Subcutaneous abdominal adipose tissue (tissue), 5 donors: ENCODE measurements at regions not wholly inside any gene's neighbourhood (a gene's known extent, or its start where the extent isn't known, plus 50 kb on each side); places are given as distances from the start of the nearest gene placed in this dataset.

Experiments used
- H3K27ac ChIP-seq: one replicate; pipeline ENCODE4 v1.7.0; 2013; ENCODE audit warnings: low read depth, mild to moderate bottlenecking, inconsistent platforms, low read length, moderate library complexity
- H3K27me3 ChIP-seq, 5 donors: one replicate each; pipeline ENCODE4 v1.7.0; 2013; ENCODE audit warnings: low read length in 5 of 5, inconsistent platforms in 1 of 5; ENCODE audit not compliant: control insufficient read depth in 5 of 5, insufficient read depth in 4 of 5
- H3K36me3 ChIP-seq, 5 donors: one replicate each; pipeline ENCODE4 v1.7.0; 2013; ENCODE audit warnings: low read length in 5 of 5; ENCODE audit not compliant: control insufficient read depth in 5 of 5, insufficient read depth in 5 of 5
- H3K4me1 ChIP-seq, 5 donors: one replicate each; pipeline ENCODE4 v1.7.0; 2013; ENCODE audit warnings: low read length in 5 of 5, mild to moderate bottlenecking in 3 of 5, moderate library complexity in 1 of 5; ENCODE audit not compliant: control insufficient read depth in 5 of 5, insufficient read depth in 5 of 5
- H3K4me3 ChIP-seq, 5 donors: one replicate each; pipeline ENCODE4 v1.7.0; 2013; ENCODE audit warnings: low read length in 5 of 5, low read depth in 1 of 5
- H3K9ac ChIP-seq, 5 donors: one replicate each; pipeline ENCODE4 v1.7.0; 2013; ENCODE audit warnings: low read length in 5 of 5, mild to moderate bottlenecking in 4 of 5, moderate library complexity in 3 of 5
- H3K9me3 ChIP-seq, 5 donors: one replicate each; pipeline ENCODE4 v1.7.0; 2013; ENCODE audit warnings: low read length in 5 of 5; ENCODE audit not compliant: control insufficient read depth in 5 of 5
- donor health status: healthy.
- donor health status: healthy.
- donor health status: healthy.
- donor health status: healthy.
- donor health status: healthy.

- Histone ChIP-seq H3K36me3 (no peaks in the 10 kb centered on the region), H3K9me3 (no peaks in the 10 kb centered on the region), H3K27ac (no peak overlapping the region), H3K9ac (no peak overlapping the region), H3K4me3 (no peak overlapping the region), H3K4me1 (peaks cover 0 to 7% (median 5%) of the 10 kb centered on the region in 5 donors), H3K27me3 (no peaks in the 10 kb centered on the region)
These were observed 187.7 kb upstream of the CHRNA7 start for GRCh38 chr15:31842532-31843195.

- Histone ChIP-seq H3K4me3 (no peak overlapping the region), H3K9ac (no peak overlapping the region), H3K27me3 (no peaks in the 10 kb centered on the region), H3K4me1 (peaks cover 0 to 7% (median 5%) of the 10 kb centered on the region in 5 donors), H3K36me3 (no peaks in the 10 kb centered on the region), H3K27ac (no peak overlapping the region), H3K9me3 (no peaks in the 10 kb centered on the region)
These were observed 186.8 kb upstream of the CHRNA7 start for GRCh38 chr15:31843426-31844055.

DNA sequence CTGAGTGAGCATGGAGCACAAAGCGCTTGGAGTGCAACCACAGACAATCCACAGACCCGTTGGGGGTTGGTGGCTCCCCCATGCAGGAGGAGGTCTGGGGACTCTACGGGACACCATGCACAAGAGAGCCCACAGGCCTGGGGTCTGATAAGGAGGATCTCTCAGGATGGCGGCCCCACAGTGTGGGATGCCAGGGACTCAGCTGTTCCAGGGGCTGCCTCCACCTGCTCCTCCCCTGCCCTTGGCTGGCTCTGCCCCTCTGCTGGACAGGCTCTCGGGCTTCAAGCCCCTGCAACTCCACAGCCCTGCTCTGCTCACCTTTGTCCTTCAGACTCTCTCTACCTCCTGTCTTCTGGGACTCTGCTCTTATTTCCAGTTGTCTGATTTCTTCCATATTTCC is 184.5 kb upstream of the CHRNA7 start:
- H3K4me1 ChIP-seq: peaks cover 0 to 7% (median 5%) of the 10 kb centered on the region in 5 donors

DNA sequence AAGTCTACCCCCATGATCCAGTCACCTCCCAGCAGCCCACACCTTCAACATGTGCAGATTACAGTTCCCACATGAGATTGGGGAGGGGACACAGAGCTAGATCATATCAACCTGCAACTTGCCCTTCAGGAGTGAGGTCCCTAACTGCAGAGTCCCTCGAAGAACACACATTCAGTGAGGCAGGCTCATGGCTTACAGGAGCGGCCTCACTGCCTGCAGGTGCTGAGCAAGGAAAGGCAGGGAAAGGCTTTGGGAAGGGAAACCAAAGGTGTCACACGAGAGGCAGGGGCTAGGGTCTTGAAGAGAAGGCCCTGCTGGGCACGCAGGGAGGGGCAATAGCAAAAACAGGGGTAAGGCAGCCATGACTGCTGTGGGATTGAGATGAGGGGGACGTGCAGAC is 182.4 kb upstream of the CHRNA7 start:
- Histone ChIP-seq H3K36me3 (no peaks in the 10 kb centered on the region), H3K27me3 (no peaks in the 10 kb centered on the region), H3K9me3 (peaks cover 0 to 11% (median 8%) of the 10 kb centered on the region in 5 donors), H3K27ac (no peak overlapping the region), H3K4me1 (peaks cover 0 to 7% (median 5%) of the 10 kb centered on the region in 5 donors), H3K4me3 (no peak overlapping the region), H3K9ac (no peak overlapping the region)

More for the DNA sequence above, 184.5 kb upstream of the CHRNA7 start:
- H3K27ac ChIP-seq: no peak overlapping the region
- H3K9ac ChIP-seq: no peak overlapping the region
- peaks cover 0 to 3% (median 0%) of the 10 kb centered on the region in 5 donors for H3K9me3 ChIP-seq
- H3K27me3 ChIP-seq: no peaks in the 10 kb centered on the region
- H3K36me3 ChIP-seq: no peaks in the 10 kb centered on the region
- H3K4me3 ChIP-seq: no peak overlapping the region

- Histone ChIP-seq H3K9ac (no peak overlapping the region), H3K27ac (no peak overlapping the region), H3K27me3 (no peaks in the 10 kb centered on the region)
These were observed 181.7 kb upstream of the CHRNA7 start for GRCh38 chr15:31848621-31849020.

DNA sequence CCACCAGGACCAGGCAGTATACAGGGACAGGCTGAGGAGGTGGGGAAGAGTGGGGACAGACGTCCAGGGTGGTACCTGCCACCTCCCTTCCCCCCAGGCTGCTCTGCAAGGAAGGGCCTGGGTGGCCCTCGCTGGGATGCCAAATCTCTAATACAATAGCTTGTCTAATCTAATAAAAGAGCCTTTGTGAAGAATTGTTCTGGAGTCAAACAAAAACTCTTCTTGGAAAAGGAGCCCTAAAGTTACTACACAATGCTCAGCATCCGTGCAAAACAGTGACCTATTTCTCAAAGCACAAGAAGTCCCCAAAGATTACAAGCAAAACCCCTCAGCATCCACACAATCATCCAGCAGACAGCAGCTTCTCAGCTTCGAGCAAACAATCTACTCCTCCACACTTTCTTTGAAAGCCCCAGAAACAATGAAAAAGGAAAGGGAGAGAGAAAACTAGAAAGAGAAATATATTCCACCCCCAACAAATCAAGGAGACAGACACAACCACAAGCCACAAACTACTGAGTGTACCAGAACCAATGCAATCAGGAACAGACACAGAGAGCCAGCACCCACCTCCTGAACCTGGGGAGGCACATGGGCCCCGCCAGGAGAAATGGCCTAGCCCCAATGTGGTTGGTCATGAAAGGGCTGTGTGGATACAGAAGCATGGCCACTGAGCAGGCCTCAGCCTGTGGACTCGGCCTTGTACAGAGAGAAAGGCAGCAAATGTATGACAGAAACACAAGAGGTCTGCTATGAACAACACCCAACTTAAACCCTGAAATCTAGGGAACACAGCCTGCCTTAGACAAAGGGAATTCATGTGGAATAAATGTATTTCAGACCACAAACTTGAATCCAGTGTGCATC is 177.1 kb upstream of the CHRNA7 start:
- H3K27ac ChIP-seq: no peak overlapping the region
- no peaks in the 10 kb centered on the region for H3K27me3 ChIP-seq
- no peaks in the 10 kb centered on the region for H3K4me1 ChIP-seq
- no peak overlapping the region for H3K9ac ChIP-seq
- no peaks in the 10 kb centered on the region for H3K36me3 ChIP-seq
- no peak overlapping the region for H3K4me3 ChIP-seq
- H3K9me3 ChIP-seq: peaks cover 0 to 23% (median 13%) of the 10 kb centered on the region in 5 donors

More at GRCh38 chr15:31848621-31849020, 181.7 kb upstream of the CHRNA7 start:
- H3K36me3 ChIP-seq: no peaks in the 10 kb centered on the region
- peaks cover 0 to 11% (median 8%) of the 10 kb centered on the region in 5 donors for H3K9me3 ChIP-seq
- H3K4me3 ChIP-seq: no peak overlapping the region
- H3K4me1 ChIP-seq: peaks cover 0 to 7% (median 5%) of the 10 kb centered on the region in 5 donors

GRCh38 chr15:31856581-31856980 is 173.7 kb upstream of the CHRNA7 start:
- no peak overlapping the region for H3K27ac ChIP-seq
- no peaks in the 10 kb centered on the region for H3K36me3 ChIP-seq
- no peaks in the 10 kb centered on the region for H3K27me3 ChIP-seq
- no peak overlapping the region for H3K9ac ChIP-seq
- peaks cover 0 to 15% (median 5%) of the 10 kb centered on the region in 5 donors for H3K9me3 ChIP-seq
- no peaks in the 10 kb centered on the region for H3K4me1 ChIP-seq
- no peak overlapping the region for H3K4me3 ChIP-seq

DNA sequence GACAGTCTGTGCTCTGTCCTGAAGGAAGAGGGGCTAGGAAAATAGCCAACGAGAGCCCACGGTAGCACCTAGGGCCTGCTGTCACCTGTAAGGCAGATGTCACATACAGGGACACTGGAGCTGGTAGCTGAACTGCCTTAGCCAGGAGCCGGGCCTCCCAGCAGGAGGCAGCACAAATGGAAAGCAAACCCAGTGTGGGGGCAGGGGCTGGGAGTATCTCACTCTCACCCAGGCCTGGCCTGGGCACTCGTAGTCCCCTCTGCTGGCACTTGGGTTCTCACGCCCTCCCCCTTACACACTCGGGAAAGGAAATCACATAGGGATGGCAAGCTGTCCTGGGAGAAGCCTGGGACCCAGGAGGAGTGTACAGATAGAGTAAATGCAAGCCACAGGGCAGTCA is 173.1 kb upstream of the CHRNA7 start:
- no peaks in the 10 kb centered on the region for H3K36me3 ChIP-seq
- no peak overlapping the region for H3K4me3 ChIP-seq
- H3K9me3 ChIP-seq: peaks cover 0 to 12% (median 5%) of the 10 kb centered on the region in 5 donors
- H3K27ac ChIP-seq: no peak overlapping the region
- no peaks in the 10 kb centered on the region for H3K4me1 ChIP-seq
- no peak overlapping the region for H3K9ac ChIP-seq
- H3K27me3 ChIP-seq: no peaks in the 10 kb centered on the region

DNA sequence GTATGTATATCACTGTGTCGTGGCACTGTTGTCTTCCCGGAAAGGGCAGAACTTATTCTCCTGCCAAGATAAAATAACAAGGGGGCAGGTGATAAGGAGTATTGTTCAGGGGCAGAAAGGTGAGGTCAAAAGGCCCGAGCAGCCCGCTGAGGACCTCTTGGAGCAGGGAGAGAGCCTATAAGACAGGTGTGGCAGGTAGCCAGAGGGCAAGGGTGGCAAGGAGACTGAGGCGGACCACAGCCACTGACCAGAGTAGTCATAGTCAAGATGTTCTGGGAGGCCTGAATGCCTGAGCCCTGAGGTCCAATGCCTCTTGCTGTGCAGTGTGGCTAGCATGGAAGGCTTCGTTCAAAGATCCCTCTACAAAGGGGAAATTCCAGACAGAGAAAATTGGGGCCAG is 172.3 kb upstream of the CHRNA7 start:
- no peak overlapping the region for H3K9ac ChIP-seq
- H3K27ac ChIP-seq: no peak overlapping the region
- no peak overlapping the region for H3K4me3 ChIP-seq
- no peaks in the 10 kb centered on the region for H3K27me3 ChIP-seq
- no peaks in the 10 kb centered on the region for H3K36me3 ChIP-seq
- peaks cover 0 to 12% (median 5%) of the 10 kb centered on the region in 5 donors for H3K9me3 ChIP-seq
- no peaks in the 10 kb centered on the region for H3K4me1 ChIP-seq

DNA sequence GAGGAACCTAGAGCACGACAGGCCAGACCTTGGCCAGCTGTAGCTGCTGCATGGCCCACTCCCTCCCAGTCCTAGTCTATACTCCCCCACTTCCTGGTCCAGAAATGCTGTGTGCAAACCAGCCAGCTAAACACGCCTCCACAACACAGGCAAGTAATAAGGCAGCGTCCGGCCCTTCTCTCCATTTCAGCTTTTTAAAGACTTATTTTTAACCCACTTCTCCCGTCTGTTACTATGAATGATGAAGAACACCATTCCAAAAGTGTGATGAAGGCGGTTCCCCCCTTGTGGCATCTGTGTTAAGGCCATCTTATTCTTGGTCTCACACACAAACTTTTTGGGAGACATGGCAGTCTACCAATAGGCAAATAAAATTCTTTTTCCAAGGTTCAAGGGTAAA is 164.1 kb upstream of the CHRNA7 start:
- H3K36me3 ChIP-seq: no peaks in the 10 kb centered on the region
- no peak overlapping the region for H3K9ac ChIP-seq
- H3K9me3 ChIP-seq: no peaks in the 10 kb centered on the region
- no peak overlapping the region for H3K4me3 ChIP-seq
- peaks cover 3 to 11% (median 10%) of the 10 kb centered on the region in 5 donors for H3K4me1 ChIP-seq
- no peak overlapping the region for H3K27ac ChIP-seq
- no peaks in the 10 kb centered on the region for H3K27me3 ChIP-seq
